IPS-18c (cell line): ENCODE measurements at regions not wholly inside any gene's neighbourhood (a gene's known extent, or its start where the extent isn't known, plus 50 kb on each side); places are given as distances from the start of the nearest gene placed in this dataset.

Source experiments
- H3K4me3 ChIP-seq: 2 replicates; pipeline ENCODE4 v1.7.0; 2013; ENCODE audit warnings: low read depth, mild to moderate bottlenecking, low read length, moderate library complexity; ENCODE audit not compliant: insufficient read depth
- H3K9me3 ChIP-seq: one replicate; pipeline ENCODE4 v1.6.1; 2013; ENCODE audit warnings: mild to moderate bottlenecking, low read length, moderate library complexity; ENCODE audit not compliant: control insufficient read depth, insufficient read depth

- no peak overlapping the region for H3K4me3 ChIP-seq
- no peaks in the 10 kb centered on the region for H3K9me3 ChIP-seq
These were observed 329.7 kb upstream of the SNX7 start for GRCh38 chr1:98331718-98332311.

- H3K9me3 ChIP-seq: no peaks in the 10 kb centered on the region
- H3K4me3 ChIP-seq: no peak overlapping the region
These were observed 330.3 kb upstream of the SNX7 start for GRCh38 chr1:98331243-98331642.

- no peak overlapping the region for H3K4me3 ChIP-seq
- H3K9me3 ChIP-seq: no peaks in the 10 kb centered on the region
These were observed 331.3 kb upstream of the SNX7 start for GRCh38 chr1:98330224-98330623.

GRCh38 chr1:98328855-98329254 lies 332.7 kb upstream of the SNX7 start:
- no peak overlapping the region for H3K4me3 ChIP-seq

GRCh38 chr1:98327220-98327861 lies 334.2 kb upstream of the SNX7 start:
- Histone ChIP-seq H3K4me3 (no peak overlapping the region), H3K9me3 (no peaks in the 10 kb centered on the region)

More at GRCh38 chr1:98328855-98329254, 332.7 kb upstream of the SNX7 start:
- H3K9me3 ChIP-seq: no peaks in the 10 kb centered on the region

GRCh38 chr1:98325646-98326440 lies 335.7 kb upstream of the SNX7 start:
- Histone ChIP-seq H3K9me3 (no peaks in the 10 kb centered on the region), H3K4me3 (no peak overlapping the region)

- Histone ChIP-seq H3K9me3 (no peaks in the 10 kb centered on the region), H3K4me3 (no peak overlapping the region)
These were observed 337.6 kb upstream of the SNX7 start for GRCh38 chr1:98323906-98324358.

- Histone ChIP-seq H3K9me3 (no peaks in the 10 kb centered on the region), H3K4me3 (no peak overlapping the region)
These were observed 338.1 kb upstream of the SNX7 start for GRCh38 chr1:98323388-98323787.

- Histone ChIP-seq H3K9me3 (no peaks in the 10 kb centered on the region), H3K4me3 (no peak overlapping the region)
These were observed 338.6 kb upstream of the SNX7 start for GRCh38 chr1:98322966-98323365.

- Histone ChIP-seq H3K9me3 (no peaks in the 10 kb centered on the region), H3K4me3 (no peak overlapping the region)
These were observed 339.4 kb upstream of the SNX7 start for GRCh38 chr1:98322086-98322485.

- H3K9me3 ChIP-seq: no peaks in the 10 kb centered on the region
- H3K4me3 ChIP-seq: no peak overlapping the region
These were observed 340.3 kb upstream of the SNX7 start for GRCh38 chr1:98321191-98321590.

- no peaks in the 10 kb centered on the region for H3K9me3 ChIP-seq
- H3K4me3 ChIP-seq: no peak overlapping the region
These were observed 345.1 kb upstream of the SNX7 start for GRCh38 chr1:98316286-98316905.

- H3K4me3 ChIP-seq: no peak overlapping the region
- H3K9me3 ChIP-seq: no peaks in the 10 kb centered on the region
These were observed 346.2 kb upstream of the SNX7 start for GRCh38 chr1:98315309-98315708.

GRCh38 chr1:98314601-98315000 lies 346.9 kb upstream of the SNX7 start:
- H3K4me3 ChIP-seq: no peak overlapping the region
- no peaks in the 10 kb centered on the region for H3K9me3 ChIP-seq

- Histone ChIP-seq H3K4me3 (no peak overlapping the region), H3K9me3 (no peaks in the 10 kb centered on the region)
These were observed 354.9 kb upstream of the SNX7 start for GRCh38 chr1:98306517-98307089.

- no peaks in the 10 kb centered on the region for H3K9me3 ChIP-seq
These were observed 356.2 kb upstream of the SNX7 start for GRCh38 chr1:98305362-98305761.

GRCh38 chr1:98304888-98305287 lies 356.6 kb upstream of the SNX7 start:
- H3K9me3 ChIP-seq: no peaks in the 10 kb centered on the region

More at GRCh38 chr1:98305362-98305761, 356.2 kb upstream of the SNX7 start:
- no peak overlapping the region for H3K4me3 ChIP-seq

More at GRCh38 chr1:98304888-98305287, 356.6 kb upstream of the SNX7 start:
- H3K4me3 ChIP-seq: no peak overlapping the region
